Iris pigment epithelial cell (primary cell): ENCODE measurements at regions not wholly inside any gene's neighbourhood (a gene's known extent, or its start where the extent isn't known, plus 50 kb on each side); places are given as distances from the start of the nearest gene placed in this dataset.

Experiments used
- DNase-seq: peaks from one replicate; pipeline ENCODE4 v3.0.0-alpha.2; 2011; ENCODE audit warnings: low read depth

DNA sequence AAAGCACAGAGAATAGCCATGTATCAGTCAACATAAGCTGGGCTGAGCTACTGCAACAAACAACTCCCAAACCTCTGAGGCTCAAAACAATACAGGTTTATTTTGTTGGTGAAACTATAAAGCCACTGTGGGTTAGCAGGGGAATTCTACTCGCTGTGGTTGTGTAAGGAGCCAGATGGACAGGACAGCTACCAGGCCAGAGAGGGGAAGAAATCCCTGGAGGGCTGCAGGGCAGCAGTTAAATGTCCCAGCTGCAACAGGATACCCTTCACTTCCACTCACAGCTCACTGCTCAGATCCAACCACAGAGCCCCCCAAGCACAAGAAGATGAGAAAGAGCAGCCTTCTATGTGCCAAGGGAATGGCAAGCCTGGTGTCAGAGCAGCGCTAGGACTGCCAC is 245.9 kb upstream of the RAB6C start:
- no peak for DNase-seq

- no peak for DNase-seq
Observed at GRCh38 chr2:129734343-129735034, 245.0 kb upstream of the RAB6C start.

GRCh38 chr2:129735576-129735975 is 243.9 kb upstream of the RAB6C start:
- no peak for DNase-seq

- DNase-seq = no peak
Observed at GRCh38 chr2:129737660-129738527, 241.6 kb upstream of the RAB6C start.

DNA sequence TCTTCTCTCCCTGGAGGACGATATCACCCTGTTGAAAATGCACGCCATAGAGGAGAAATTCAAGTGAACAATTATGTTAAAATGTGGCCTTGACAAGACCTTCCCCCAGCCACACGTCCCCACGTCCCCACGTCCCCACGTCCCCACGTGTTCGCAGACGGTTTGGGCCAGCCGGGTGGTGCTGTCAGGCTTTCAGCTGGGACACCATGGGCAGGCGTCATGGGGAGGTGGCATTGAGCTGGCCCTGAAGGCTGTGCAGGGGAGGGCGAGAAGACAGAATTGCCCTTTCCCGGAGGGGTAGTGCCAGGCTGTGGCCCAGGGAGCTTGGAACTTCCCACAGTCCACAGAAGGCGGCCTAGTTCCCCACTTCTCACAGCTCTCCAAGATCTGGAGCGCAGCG is 240.7 kb upstream of the RAB6C start:
- no peak for DNase-seq

DNA sequence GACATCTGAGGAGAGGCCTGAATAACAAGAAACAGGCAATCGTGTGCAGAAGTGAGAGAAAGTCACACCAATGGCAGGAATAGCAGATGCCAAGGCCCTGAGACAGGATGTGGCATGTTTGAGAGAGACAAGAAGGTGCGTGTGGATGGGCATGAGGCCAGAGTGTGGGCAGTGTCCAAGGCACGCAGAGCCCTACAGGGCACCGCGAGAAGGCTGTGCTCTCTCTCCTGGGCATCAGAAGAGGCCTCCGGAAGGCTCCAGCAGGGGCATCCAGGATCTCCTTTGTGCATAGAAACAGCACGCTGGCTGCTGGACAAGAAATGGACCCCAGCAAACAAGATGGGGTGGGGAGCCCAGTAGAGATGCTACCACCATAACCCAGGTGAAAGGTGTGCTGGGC is 239.0 kb upstream of the RAB6C start:
- DNase-seq = no peak

GRCh38 chr2:129741165-129741564 is 238.3 kb upstream of the RAB6C start:
- no peak for DNase-seq

- no peak for DNase-seq
Observed at GRCh38 chr2:129741623-129742022, 237.8 kb upstream of the RAB6C start.

- no peak for DNase-seq
Observed at GRCh38 chr2:129742415-129743180, 236.9 kb upstream of the RAB6C start.

DNA sequence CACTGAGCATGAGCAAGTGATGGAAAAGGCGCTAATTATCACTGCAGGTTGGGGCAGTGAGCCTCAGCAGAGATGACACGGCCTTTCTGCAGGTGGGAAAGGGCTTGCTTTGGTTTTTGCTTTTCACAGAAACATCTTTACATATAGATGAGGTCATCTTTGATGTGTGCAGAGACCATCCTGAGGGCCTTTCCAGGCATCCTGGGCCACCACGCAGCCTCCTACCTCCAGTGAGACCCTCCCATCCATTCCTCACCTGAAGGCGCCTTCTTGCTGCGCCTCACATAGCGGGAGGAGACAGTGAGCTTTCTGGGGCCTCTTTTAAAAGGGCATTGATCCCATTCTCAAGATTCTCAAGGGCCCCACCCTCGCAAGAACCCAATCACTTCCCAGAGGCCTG is 235.3 kb upstream of the RAB6C start:
- no peak for DNase-seq

GRCh38 chr2:129744649-129745048 is 234.8 kb upstream of the RAB6C start:
- no peak for DNase-seq

- no peak for DNase-seq
Observed at GRCh38 chr2:129747500-129748125, 231.9 kb upstream of the RAB6C start.

- DNase-seq = no peak
Observed at GRCh38 chr2:129748250-129748649, 231.2 kb upstream of the RAB6C start.

DNA sequence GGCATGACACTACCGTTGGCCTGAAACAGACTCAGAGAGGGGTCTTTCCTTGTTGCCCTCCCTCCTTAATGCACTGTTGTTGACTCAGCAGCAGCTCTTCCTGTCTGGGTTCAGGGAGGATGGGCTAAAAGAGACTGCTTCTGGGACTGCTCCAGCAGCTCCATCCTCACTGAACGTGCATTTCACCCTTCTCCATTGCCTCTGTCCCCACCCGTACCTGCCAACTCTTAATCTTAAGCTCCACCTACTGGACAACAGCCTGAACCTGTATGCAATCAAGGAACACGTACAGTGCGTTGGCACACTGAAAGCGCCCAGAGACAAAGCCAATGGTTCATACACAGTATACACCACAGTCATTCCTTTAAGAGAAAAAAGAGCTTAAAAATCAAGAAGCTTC is 230.8 kb upstream of the RAB6C start:
- no peak for DNase-seq

- DNase-seq = no peak
Observed at GRCh38 chr2:129751409-129751808, 228.1 kb upstream of the RAB6C start.

DNA sequence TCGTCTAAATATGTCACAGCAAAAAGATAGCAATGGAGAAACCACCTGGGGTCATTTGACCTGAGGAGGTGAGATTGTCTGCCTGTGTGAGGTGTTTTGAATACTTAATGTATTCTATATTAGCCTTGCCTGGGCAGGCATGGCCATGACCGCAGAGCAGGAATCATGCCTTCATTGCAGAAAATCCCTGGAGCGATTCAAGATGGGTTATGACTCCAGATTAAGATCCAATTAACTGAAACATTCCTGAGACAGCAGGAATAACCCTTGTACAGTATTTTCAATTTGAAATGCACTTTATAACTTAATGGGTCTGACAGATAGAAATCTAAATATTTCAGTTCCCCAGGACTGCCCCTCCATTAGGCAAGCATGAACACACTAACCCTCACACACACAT is 227.3 kb upstream of the RAB6C start:
- no peak for DNase-seq

GRCh38 chr2:129752686-129753085 is 226.8 kb upstream of the RAB6C start:
- DNase-seq = no peak

GRCh38 chr2:129753261-129753660 is 226.2 kb upstream of the RAB6C start:
- no peak for DNase-seq

DNA sequence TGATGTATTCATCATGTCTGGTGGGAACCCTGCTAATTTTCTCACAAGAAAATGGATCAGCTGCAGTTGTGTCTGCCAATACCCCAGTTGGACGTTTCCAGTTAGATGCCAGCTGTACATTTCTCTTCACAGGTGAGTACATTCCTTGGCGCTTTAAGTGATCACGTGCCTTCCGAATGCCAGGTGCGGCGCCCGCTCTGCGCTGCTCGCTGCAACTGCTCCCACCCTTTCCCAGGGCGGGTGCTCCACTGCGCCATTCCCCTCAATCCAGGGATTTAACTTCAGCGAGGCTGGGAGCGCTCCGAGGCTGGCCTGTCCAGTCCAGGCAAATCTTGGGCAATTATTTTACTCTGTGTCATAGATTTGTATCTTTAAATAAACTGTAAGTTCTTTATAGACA is 225.0 kb upstream of the RAB6C start:
- no peak for DNase-seq

DNA sequence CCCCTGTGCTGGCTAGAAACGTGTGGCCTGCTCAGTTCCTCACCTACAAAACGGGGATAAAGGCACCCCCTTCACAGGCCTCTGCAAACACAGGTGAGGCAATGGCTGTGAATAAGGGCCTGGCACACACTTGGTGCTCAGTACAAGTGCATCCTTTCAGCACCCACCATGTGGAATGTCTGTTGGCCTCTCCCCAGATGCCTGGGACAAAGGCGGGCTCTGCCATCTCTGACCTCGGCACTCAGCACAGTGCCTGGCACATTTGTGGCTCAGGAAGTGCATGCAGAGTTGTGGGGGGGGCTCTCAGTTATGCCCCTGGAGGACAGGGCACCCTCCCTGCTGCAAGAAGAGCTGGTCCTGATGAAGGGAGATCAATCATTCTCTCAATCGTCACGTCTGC is 224.6 kb upstream of the RAB6C start:
- DNase-seq = no peak

DNA sequence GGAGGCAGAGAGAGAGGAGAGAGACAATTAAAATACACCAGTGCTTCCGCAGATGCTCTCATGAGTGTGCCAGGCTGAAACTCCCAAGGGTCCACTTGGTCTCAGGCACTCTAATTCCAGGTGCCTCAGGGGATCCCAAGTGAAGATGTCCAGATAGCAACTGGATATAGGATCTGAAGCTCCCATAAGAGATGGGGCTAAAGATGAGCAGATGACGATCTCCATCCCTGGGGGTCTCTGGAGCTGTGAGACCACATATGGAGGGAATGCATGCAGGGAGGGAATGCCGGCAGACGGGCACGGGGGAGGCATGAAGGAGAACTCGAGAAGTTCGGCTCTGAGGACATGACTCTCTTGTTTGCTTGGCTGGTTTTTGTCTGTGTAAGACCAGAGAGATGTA is 223.7 kb upstream of the RAB6C start:
- no peak for DNase-seq

DNA sequence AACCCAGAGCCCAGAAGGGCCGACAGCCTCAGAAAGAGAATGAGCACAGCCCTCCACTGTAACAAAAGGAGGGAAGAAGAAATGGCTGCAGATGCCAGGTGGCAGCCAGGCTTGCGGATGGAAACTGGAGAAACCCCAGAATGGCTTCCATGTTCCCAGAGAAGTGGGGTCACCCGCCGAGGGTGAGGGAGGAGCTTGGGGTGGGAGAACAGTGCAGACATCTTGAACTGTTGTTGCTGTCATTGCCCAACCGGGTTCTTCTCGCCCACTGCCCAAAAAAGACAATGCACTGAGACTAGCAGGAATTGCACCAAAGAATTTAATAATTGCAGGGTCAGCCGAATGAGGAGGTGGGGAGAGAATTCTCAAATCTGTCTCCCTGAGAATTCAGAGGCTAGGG is 223.2 kb upstream of the RAB6C start:
- no peak for DNase-seq
